NCI-H2171 (cell line): ENCODE measurements at regions not wholly inside any gene's neighbourhood (a gene's known extent, or its start where the extent isn't known, plus 50 kb on each side); places are given as distances from the start of the nearest gene placed in this dataset.

Experiments
- DNase-seq: peaks from one replicate; lab custom pipeline; 2025; lab: John Stamatoyannopoulos, UW

DNA sequence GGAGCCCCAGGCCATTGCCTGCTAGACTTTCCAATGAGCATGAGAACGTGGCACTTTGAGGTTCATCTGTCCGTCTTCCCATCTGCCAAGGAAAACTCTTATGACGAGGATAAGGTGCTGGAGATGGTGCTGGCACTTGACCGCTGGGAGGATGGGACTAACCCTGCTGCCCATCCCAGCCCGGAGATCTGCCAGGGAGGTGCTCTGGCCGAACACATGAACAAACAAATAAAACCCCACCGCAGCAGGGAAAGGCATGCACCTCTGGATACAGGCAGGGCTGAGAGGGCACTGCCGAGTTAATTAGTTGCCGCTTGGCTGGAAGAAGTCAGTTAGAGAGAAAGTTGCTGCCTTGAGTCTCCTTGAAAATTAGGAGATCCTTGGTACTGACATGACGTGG is 308.4 kb downstream of the AJAP1 start:
- no peak for DNase-seq

- no peak for DNase-seq
These were observed 307.7 kb downstream of the AJAP1 start for GRCh38 chr1:4961935-4962645.

DNA sequence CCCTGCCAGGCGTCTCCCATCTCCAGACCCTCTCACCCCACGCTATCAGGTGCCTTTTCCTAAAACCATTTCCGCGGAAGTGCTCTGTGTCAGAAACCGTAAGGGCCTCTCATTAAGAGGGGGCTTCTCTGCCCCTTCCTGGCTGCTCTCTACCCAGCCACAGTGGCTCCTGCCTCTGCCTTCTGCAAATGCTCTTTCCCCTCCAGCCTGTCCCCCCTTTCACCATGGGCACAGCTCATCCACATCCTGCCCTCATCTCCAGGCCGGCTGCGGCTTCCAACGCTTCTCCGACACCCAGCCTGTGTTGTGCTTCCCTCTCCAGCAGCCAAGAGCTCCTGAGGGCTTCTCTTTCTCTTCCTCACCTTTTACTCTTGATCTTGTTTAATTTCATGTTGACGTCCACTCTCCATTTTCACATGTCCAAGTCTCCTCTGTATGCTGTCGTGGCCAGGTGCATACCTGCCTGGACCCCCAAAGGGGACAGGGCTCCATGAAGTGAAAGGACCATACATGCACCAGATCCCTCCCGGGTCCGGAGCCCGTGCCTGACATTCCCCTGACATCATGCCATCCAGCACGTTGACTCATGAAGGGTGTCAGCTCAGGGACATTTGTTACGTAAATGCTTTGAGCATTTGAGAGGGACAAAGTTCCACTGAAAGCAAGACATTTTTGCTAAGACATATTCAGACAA is 306.5 kb downstream of the AJAP1 start:
- no peak for DNase-seq

GRCh38 chr1:4960336-4960735 is 305.9 kb downstream of the AJAP1 start:
- DNase-seq, result no peak

GRCh38 chr1:4959216-4959615 is 304.8 kb downstream of the AJAP1 start:
- no peak for DNase-seq

DNA sequence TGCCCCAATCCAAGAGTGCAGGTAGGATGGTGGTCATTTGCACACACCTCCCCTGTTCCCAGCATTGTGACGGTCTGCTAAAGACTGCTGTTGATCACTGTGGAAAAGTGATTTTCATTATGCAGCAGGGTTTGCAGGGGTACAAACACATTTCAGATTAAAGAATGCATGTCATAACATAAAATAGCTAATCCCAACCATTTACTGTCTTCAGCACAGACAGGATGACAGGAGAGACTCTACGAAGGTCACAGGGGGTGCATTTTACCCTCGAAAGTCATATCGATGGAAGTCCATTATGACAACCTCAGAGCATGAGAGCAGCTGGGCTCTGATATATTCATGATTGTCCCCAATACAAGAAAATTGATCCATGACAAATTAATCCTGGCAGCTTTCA is 302.6 kb downstream of the AJAP1 start:
- no peak for DNase-seq

DNA sequence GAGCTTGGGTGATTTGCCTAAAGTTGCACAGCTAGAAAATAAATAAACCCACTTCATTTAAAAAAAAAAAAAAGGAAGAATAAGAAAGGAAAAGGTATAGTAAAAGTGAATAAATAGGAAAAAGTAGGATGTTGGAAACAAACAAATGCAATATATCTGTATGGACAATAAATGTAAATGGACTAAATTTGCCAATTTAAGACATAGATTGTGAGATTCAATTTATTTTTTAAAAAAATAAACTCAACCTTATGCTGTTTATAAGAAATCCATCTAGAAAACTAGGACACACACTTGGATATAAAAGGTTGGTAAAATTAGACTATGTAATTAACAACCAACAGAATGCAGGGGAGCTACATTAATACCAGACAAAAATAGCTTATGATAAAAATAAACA is 300.0 kb downstream of the AJAP1 start:
- DNase-seq, result no peak

GRCh38 chr1:4951601-4952000 is 297.2 kb downstream of the AJAP1 start:
- no peak for DNase-seq

GRCh38 chr1:4946343-4946742 is 291.9 kb downstream of the AJAP1 start:
- DNase-seq, result no peak

GRCh38 chr1:4944911-4945310 is 290.5 kb downstream of the AJAP1 start:
- no peak for DNase-seq

- no peak for DNase-seq
These were observed 289.7 kb downstream of the AJAP1 start for GRCh38 chr1:4944072-4944471.

DNA sequence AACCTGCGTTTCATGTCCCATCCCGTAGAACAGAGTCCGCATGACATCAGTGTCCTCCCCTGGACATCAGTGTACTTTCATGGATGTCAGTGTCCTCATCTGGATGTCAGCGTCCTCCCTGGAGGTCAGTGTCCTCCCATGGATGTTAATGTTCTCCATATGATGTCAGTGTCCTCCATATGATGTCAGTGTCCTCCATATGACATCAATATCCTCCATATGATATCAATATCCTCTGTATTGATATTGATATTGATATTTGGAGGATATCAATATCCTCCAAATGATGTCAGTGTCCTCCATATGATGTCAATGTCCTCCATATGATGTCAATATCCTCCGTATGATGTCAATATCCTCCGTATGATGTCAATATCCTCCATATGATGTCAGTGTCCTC is 284.9 kb downstream of the AJAP1 start:
- no peak for DNase-seq

DNA sequence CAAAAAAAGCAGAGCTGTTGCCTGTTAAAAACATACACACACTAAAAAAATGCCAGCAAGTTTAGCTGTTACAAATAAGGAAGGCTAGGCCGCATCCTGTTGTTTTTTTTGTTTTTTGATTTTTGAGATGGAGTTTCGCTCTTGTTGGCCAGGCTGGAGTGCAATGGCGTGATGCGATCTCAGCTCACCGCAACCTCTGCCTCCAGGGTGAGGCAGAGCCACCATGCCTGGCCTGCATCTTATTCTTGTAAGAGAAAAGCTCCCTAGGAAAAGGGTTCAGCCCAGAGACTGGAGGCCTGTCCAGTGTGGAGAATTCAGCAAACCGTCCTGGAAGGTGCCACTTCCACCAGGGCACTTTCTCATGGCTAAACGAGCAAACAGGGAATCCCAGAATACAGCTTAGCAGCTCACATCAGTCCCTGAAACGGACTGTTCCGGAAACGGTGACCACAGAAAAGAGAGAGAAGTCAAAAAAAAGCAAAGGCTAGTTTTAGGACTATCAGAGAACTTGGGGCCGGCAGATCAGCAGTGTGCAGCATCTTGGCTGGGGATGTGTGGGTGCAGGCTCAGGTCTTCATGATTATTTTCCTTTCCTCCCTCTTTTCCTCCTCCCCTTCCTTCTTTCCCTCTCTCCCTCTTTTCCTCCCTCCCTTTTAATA is 283.6 kb downstream of the AJAP1 start:
- DNase-seq, result no peak

- no peak for DNase-seq
These were observed 281.4 kb downstream of the AJAP1 start for GRCh38 chr1:4935807-4936206.

- DNase-seq, result no peak
These were observed 278.8 kb downstream of the AJAP1 start for GRCh38 chr1:4933232-4933631.

- DNase-seq, result no peak
These were observed 278.1 kb downstream of the AJAP1 start for GRCh38 chr1:4932311-4933030.

DNA sequence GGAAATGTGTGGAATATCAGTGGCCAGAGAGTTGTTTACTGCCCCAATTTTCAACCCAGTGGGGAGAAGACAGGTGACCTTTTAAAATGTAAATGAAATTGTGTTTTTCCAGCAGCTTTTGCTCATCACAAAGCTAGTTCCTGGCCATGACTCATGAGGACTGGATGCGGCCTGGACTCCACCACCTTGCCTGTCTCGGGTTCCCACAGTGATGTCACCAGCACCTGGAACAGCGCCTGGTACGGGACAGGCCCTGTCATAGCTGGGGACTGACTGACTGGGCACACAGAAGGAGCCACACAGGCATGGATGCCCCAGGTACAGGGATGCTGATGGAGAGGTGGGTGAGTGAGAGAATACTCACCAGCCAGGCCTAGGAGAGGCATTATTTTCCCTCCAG is 277.1 kb downstream of the AJAP1 start:
- DNase-seq, result no peak

DNA sequence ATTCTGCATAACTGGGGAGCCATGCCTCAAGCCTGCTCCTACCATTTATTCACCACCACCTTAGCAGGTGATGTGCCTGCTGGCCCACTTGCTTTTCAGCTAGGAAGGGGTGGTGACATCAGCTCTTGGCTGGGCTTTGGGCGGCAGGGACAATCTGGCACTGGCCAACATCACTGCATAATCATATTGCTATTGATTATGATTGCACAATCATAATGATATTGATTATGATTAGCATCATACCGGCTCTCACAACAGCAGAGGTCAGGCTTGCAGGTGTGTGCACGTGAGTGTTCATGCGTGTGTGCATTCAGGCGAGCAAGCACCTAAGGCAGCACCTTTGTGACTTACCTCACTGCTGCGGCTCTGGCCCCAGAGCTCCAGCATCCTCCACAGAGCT is 273.8 kb downstream of the AJAP1 start:
- DNase-seq, result no peak

DNA sequence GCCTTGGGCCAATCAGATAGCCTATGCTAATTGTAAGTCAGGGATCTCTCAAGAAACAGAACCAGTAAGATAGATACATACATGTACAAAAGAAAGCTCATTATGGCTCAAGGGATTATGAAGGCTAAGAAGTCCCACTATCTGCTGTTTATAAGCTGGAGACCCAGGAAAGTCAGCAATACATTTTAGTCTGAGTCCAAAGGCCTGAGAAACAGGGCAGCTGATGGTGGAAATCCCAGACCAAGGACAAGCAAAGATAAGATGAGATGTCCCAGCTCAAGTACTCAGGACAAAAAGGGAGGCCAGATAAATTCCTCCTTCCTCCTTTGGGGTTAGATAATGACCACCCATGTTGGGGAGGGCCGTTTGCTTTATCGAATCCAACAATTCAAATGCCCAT is 269.9 kb downstream of the AJAP1 start:
- no peak for DNase-seq

DNA sequence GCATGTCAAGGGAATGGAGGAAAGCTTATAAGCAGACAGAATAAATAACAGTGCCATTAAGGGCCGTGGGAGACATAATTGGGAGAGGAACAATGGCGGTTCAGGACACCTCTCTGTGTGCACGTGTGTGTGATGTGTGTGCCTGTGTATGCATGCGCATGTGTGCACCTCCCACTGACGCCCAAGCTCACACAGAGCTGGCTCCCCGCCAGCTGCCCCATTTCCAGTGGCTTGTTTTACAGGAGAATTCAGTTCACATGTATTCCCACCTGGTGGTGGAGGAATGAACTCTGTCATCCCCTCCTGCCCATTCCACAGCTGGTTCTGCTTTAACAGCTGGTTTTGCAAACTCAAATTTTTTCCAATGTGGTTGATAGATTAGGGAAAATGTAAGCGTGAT is 262.2 kb downstream of the AJAP1 start:
- DNase-seq, result no peak

DNA sequence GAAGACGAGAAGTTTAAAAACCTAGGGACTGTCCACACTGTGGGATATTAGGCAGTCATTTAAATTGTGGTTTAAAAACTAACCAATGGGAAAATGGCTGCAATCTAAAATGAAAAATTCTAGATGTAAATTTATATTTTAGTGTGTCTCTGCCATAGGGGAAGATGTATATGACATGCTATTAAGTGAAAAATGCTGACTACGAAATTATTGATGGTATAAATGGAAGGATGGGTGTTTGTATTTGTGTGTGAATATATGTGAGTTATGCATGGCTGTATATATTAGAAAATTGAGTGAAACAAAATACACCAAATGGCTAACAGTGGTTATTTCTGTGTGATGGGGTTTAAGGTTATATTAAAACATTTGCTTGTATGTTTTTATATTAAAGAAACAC is 260.7 kb downstream of the AJAP1 start:
- no peak for DNase-seq

- no peak for DNase-seq
These were observed 254.1 kb downstream of the AJAP1 start for GRCh38 chr1:4908486-4908885.

GRCh38 chr1:4894566-4894965 is 240.2 kb downstream of the AJAP1 start:
- DNase-seq, result no peak
